ENCODE measurements at regions not wholly inside any gene's neighbourhood (a gene's known extent, or its start where the extent isn't known, plus 50 kb on each side); places are given as distances from the start of the nearest gene placed in this dataset.

GRCh38 chr9:28671000-28671399 lies 1097.7 kb upstream of the C9orf72 start:
- Mint-ChIP-seq H3K4me1 (no peaks in the 10 kb centered on the region), H3K4me3 (no peak overlapping the region), H3K9me3 (peaks cover 0 to 4% (median 0%) of the 10 kb centered on the region in 9 donors), H3K36me3 (no peaks in the 10 kb centered on the region), H3K27me3 (no peaks in the 10 kb centered on the region), H3K27ac (no peak overlapping the region)
- POLR2A ChIA-PET: no interaction called here
- DNase-seq: no peak
- no peak for ATAC-seq

GRCh38 chr9:28678097-28678496 lies 1104.8 kb upstream of the C9orf72 start:
- no peak for DNase-seq
- H3K9me3 Mint-ChIP-seq: peaks cover 0 to 6% (median 0%) of the 10 kb centered on the region in 9 donors
- H3K27me3 Mint-ChIP-seq: no peaks in the 10 kb centered on the region
- no peak overlapping the region for H3K27ac Mint-ChIP-seq
- no peak overlapping the region for H3K4me3 Mint-ChIP-seq
- POLR2A ChIA-PET: no interaction called here
- ATAC-seq: no peak
- no peaks in the 10 kb centered on the region for H3K36me3 Mint-ChIP-seq
- no peaks in the 10 kb centered on the region for H3K4me1 Mint-ChIP-seq

- no peaks in the 10 kb centered on the region for H3K27me3 Mint-ChIP-seq
- H3K4me3 Mint-ChIP-seq: no peak overlapping the region
- no peak for DNase-seq
- H3K36me3 Mint-ChIP-seq: no peaks in the 10 kb centered on the region
- peaks cover 0 to 32% (median 7%) of the 10 kb centered on the region in 9 donors for H3K9me3 Mint-ChIP-seq
- no peaks in the 10 kb centered on the region for H3K4me1 Mint-ChIP-seq
- no peak for ATAC-seq
- H3K27ac Mint-ChIP-seq: no peak overlapping the region
- POLR2A ChIA-PET: no interaction called here
These were observed 1114.9 kb upstream of the C9orf72 start for GRCh38 chr9:28688172-28688571.

GRCh38 chr9:28692012-28692411 lies 1118.7 kb upstream of the C9orf72 start:
- H3K4me1 Mint-ChIP-seq: no peaks in the 10 kb centered on the region
- peaks cover 0 to 23% (median 7%) of the 10 kb centered on the region in 9 donors for H3K9me3 Mint-ChIP-seq
- H3K27me3 Mint-ChIP-seq: no peaks in the 10 kb centered on the region
- no peak overlapping the region for H3K27ac Mint-ChIP-seq
- POLR2A ChIA-PET: no interaction called here
- H3K4me3 Mint-ChIP-seq: no peak overlapping the region
- no peak for DNase-seq
- H3K36me3 Mint-ChIP-seq: no peaks in the 10 kb centered on the region
- no peak for ATAC-seq

- Mint-ChIP-seq H3K27me3 (no peaks in the 10 kb centered on the region), H3K27ac (no peak overlapping the region), H3K4me3 (no peak overlapping the region), H3K4me1 (no peaks in the 10 kb centered on the region), H3K36me3 (peaks cover 0 to 5% (median 0%) of the 10 kb centered on the region in 3 donors), H3K9me3 (peaks cover 0 to 29% (median 12%) of the 10 kb centered on the region in 9 donors)
- no peak for DNase-seq
- ATAC-seq: no peak
- POLR2A ChIA-PET: no interaction called here
These were observed 1123.7 kb upstream of the C9orf72 start for GRCh38 chr9:28696960-28697359.

GRCh38 chr9:28699632-28700031 lies 1126.4 kb upstream of the C9orf72 start:
- POLR2A ChIA-PET: no interaction called here
- H3K27ac Mint-ChIP-seq: no peak overlapping the region
- no peak for DNase-seq
- no peaks in the 10 kb centered on the region for H3K4me1 Mint-ChIP-seq
- no peaks in the 10 kb centered on the region for H3K27me3 Mint-ChIP-seq
- no peak for ATAC-seq
- H3K4me3 Mint-ChIP-seq: no peak overlapping the region
- H3K9me3 Mint-ChIP-seq: peaks cover 0 to 42% (median 22%) of the 10 kb centered on the region in 9 donors
- peaks cover 0 to 5% (median 0%) of the 10 kb centered on the region in 3 donors for H3K36me3 Mint-ChIP-seq

GRCh38 chr9:28707616-28708015 lies 1134.3 kb upstream of the C9orf72 start:
- H3K4me1 Mint-ChIP-seq: no peaks in the 10 kb centered on the region
- DNase-seq: no peak
- H3K36me3 Mint-ChIP-seq: no peaks in the 10 kb centered on the region
- no peak for ATAC-seq
- H3K27ac Mint-ChIP-seq: no peak overlapping the region
- no peaks in the 10 kb centered on the region for H3K27me3 Mint-ChIP-seq
- no peak overlapping the region for H3K4me3 Mint-ChIP-seq
- peaks cover 0 to 24% (median 4%) of the 10 kb centered on the region in 9 donors for H3K9me3 Mint-ChIP-seq
- POLR2A ChIA-PET: no interaction called here

GRCh38 chr9:28714188-28714587 lies 1140.9 kb upstream of the C9orf72 start:
- Mint-ChIP-seq H3K36me3 (no peaks in the 10 kb centered on the region), H3K4me3 (no peak overlapping the region), H3K27me3 (no peaks in the 10 kb centered on the region), H3K9me3 (peaks cover 0 to 2% (median 0%) of the 10 kb centered on the region in 9 donors), H3K27ac (no peak overlapping the region), H3K4me1 (no peaks in the 10 kb centered on the region)
- ATAC-seq (no peak), DNase-seq (no peak)
- POLR2A ChIA-PET: no interaction called here

GRCh38 chr9:28718226-28718625 lies 1144.9 kb upstream of the C9orf72 start:
- H3K36me3 Mint-ChIP-seq: no peaks in the 10 kb centered on the region
- POLR2A ChIA-PET: no interaction called here
- no peak overlapping the region for H3K4me3 Mint-ChIP-seq
- H3K9me3 Mint-ChIP-seq: no peaks in the 10 kb centered on the region
- H3K27ac Mint-ChIP-seq: no peak overlapping the region
- no peaks in the 10 kb centered on the region for H3K27me3 Mint-ChIP-seq
- no peak for ATAC-seq
- H3K4me1 Mint-ChIP-seq: no peaks in the 10 kb centered on the region
- DNase-seq: no peak

- Mint-ChIP-seq H3K4me3 (no peak overlapping the region), H3K9me3 (peaks cover 0 to 3% (median 0%) of the 10 kb centered on the region in 9 donors), H3K27me3 (no peaks in the 10 kb centered on the region), H3K27ac (no peak overlapping the region), H3K4me1 (no peaks in the 10 kb centered on the region), H3K36me3 (no peaks in the 10 kb centered on the region)
- POLR2A ChIA-PET: no interaction called here
- no peak for ATAC-seq
- no peak for DNase-seq
These were observed 1147.5 kb upstream of the C9orf72 start for GRCh38 chr9:28720746-28721145.

GRCh38 chr9:28730111-28730510 lies 1156.8 kb upstream of the C9orf72 start:
- POLR2A ChIA-PET: no interaction called here

GRCh38 chr9:28735738-28736342 lies 1162.6 kb upstream of the C9orf72 start:
- DNase-seq (no peak), ATAC-seq (no peak)
- no peak overlapping the region for H3K27ac Mint-ChIP-seq
- H3K27me3 Mint-ChIP-seq: no peaks in the 10 kb centered on the region
- POLR2A ChIA-PET: no interaction called here
- no peak overlapping the region for H3K4me3 Mint-ChIP-seq
- H3K9me3 Mint-ChIP-seq: peaks cover 0 to 19% (median 0%) of the 10 kb centered on the region in 9 donors
- H3K4me1 Mint-ChIP-seq: no peaks in the 10 kb centered on the region
- no peaks in the 10 kb centered on the region for H3K36me3 Mint-ChIP-seq

More at GRCh38 chr9:28730111-28730510, 1156.8 kb upstream of the C9orf72 start:
- Mint-ChIP-seq H3K27me3 (no peaks in the 10 kb centered on the region), H3K4me1 (no peaks in the 10 kb centered on the region), H3K36me3 (no peaks in the 10 kb centered on the region), H3K4me3 (no peak overlapping the region), H3K27ac (no peak overlapping the region), H3K9me3 (peaks cover 0 to 38% (median 4%) of the 10 kb centered on the region in 9 donors)
- DNase-seq: no peak
- no peak for ATAC-seq

GRCh38 chr9:28741459-28741858 lies 1168.2 kb upstream of the C9orf72 start:
- H3K27me3 Mint-ChIP-seq: no peaks in the 10 kb centered on the region

GRCh38 chr9:28747351-28747985 lies 1174.2 kb upstream of the C9orf72 start:
- DNase-seq (no peak), ATAC-seq (no peak)
- H3K27me3 Mint-ChIP-seq: no peaks in the 10 kb centered on the region
- no peak overlapping the region for H3K27ac Mint-ChIP-seq
- H3K36me3 Mint-ChIP-seq: peaks cover 0 to 9% (median 0%) of the 10 kb centered on the region in 3 donors
- H3K4me3 Mint-ChIP-seq: no peak overlapping the region
- peaks cover 6 to 31% (median 22%) of the 10 kb centered on the region in 9 donors for H3K9me3 Mint-ChIP-seq
- H3K4me1 Mint-ChIP-seq: no peaks in the 10 kb centered on the region
- POLR2A ChIA-PET: no interaction called here

More at GRCh38 chr9:28741459-28741858, 1168.2 kb upstream of the C9orf72 start:
- DNase-seq (no peak), ATAC-seq (no peak)
- Mint-ChIP-seq H3K4me1 (no peaks in the 10 kb centered on the region), H3K9me3 (peaks cover 5 to 30% (median 18%) of the 10 kb centered on the region in 9 donors), H3K36me3 (peaks cover 0 to 9% (median 0%) of the 10 kb centered on the region in 3 donors), H3K4me3 (no peak overlapping the region), H3K27ac (no peak overlapping the region)
- POLR2A ChIA-PET: no interaction called here

Data from naive thymus-derived CD8-positive, alpha-beta T cell (primary cell).